HCT116 (cell line): ENCODE measurements at regions not wholly inside any gene's neighbourhood (a gene's known extent, or its start where the extent isn't known, plus 50 kb on each side); places are given as distances from the start of the nearest gene placed in this dataset.

ENCODE experiments used
- ATAC-seq: fragments of 200-7000 bp; cut with Tn5 transposase; 2 replicates; pipeline ENCODE4 v1.9.1; 2020; ENCODE audit warnings: mild to moderate bottlenecking, moderate library complexity
- BruUV-seq: library from RNA; stranded (reverse); fragments of 400-500 nt; replicated peaks from 2 replicates; lab custom pipeline; 2021; lab: Mats Ljungman, UMichigan
- CTCF ChIA-PET: fragments of 300-600 bp; sonication (Branson Sonifier 250); formaldehyde crosslinking; loops from one replicate; lab custom pipeline; 2021; ENCODE audit warnings: antibody characterized with exemption; lab: Charles Lee
- POLR2A ChIA-PET: fragments of 300-600, 350-600 bp; sonication (Branson Sonifier 250); formaldehyde crosslinking; loops from one replicate; lab custom pipeline; 2021; ENCODE audit warnings: antibody characterized with exemption; lab: Charles Lee
- RAD21 ChIA-PET, 2 experiments: fragments of 300-600 bp; sonication (Branson Sonifier 250); formaldehyde crosslinking; loops; one replicate each; lab custom pipeline; 2023; ENCODE audit warnings: low total read pairs in 2 of 2; ENCODE audit not compliant: uncharacterized antibody in 2 of 2, unreplicated experiment in 2 of 2, low non-redundant PET in 1 of 2; lab: Charles Lee
- DNase-seq: peaks from one replicate; pipeline ENCODE4 v3.0.0-alpha.2; 2010; ENCODE audit warnings: low read depth, low spot score
- H2AFZ ChIP-seq: fragments of 200-600 bp; shearing (Covaris generic), sonication (generic); 2 replicates; pipeline ENCODE4 v1.6.1; 2017; ENCODE audit warnings: low read depth, mixed run types, mixed read lengths, antibody characterized with exemption, low read length; ENCODE audit not compliant: poor library complexity, severe bottlenecking
- H3K27ac ChIP-seq: 2 replicates; pipeline ENCODE4 v1.5.1; 2012; ENCODE audit warnings: low read depth, low read length
- H3K27me3 ChIP-seq: fragments of 200-600 bp; sonication (generic); 2 replicates; pipeline ENCODE4 v1.6.1; 2016; ENCODE audit warnings: mixed run types, low read length, mixed read lengths; ENCODE audit not compliant: insufficient read depth
- H3K36me3 ChIP-seq, 2 experiments: fragments of 200-500 bp in 1 of 2; fragments of 200-600 bp in 1 of 2; sonication (Bioruptor generic) in 1 of 2; sonication (generic) in 1 of 2; 2 replicates each; pipeline versions ENCODE4 v1.5.1 to v1.6.1; 2014 to 2016; ENCODE audit warnings: low read length in 2 of 2, inconsistent platforms in 1 of 2, mixed read lengths in 1 of 2, mixed run types in 1 of 2; ENCODE audit not compliant: insufficient read depth in 2 of 2, control insufficient read depth in 1 of 2
- H3K4me1 ChIP-seq, 2 experiments: fragments of 200-600 bp in 1 of 2; sonication (generic) in 1 of 2; 2 replicates each; pipeline versions ENCODE4 v1.5.1 to v1.6.1; 2012 to 2017; ENCODE audit warnings: low read length in 2 of 2, inconsistent platforms in 1 of 2, mild to moderate bottlenecking in 1 of 2, mixed read lengths in 1 of 2, mixed run types in 1 of 2, moderate library complexity in 1 of 2; ENCODE audit not compliant: insufficient read depth in 2 of 2, control insufficient read depth in 1 of 2
- H3K4me2 ChIP-seq: fragments of 200-600 bp; sonication (generic); 2 replicates; pipeline ENCODE4 v1.6.1; 2017; ENCODE audit warnings: mixed run types, low read length, mixed read lengths
- H3K4me3 ChIP-seq, 2 experiments: fragments of 200-600 bp in 1 of 2; sonication (generic) in 1 of 2; replicated peaks in 1 of 2; 2 replicates each; pipeline ENCODE4 v1.5.1; 2011 to 2016; ENCODE audit warnings: low read length in 2 of 2, control low read depth in 1 of 2, low read depth in 1 of 2, mild to moderate bottlenecking in 1 of 2, mixed read lengths in 1 of 2, mixed run types in 1 of 2
- H3K79me2 ChIP-seq: fragments of 200-600 bp; sonication (generic); 2 replicates; pipeline ENCODE4 v1.6.1; 2017; ENCODE audit warnings: mild to moderate bottlenecking, mixed run types, low read length, moderate library complexity, mixed read lengths; ENCODE audit not compliant: insufficient read depth
- H3K9ac ChIP-seq: fragments of 200-600 bp; sonication (generic); 2 replicates; pipeline ENCODE4 v1.6.1; 2016; ENCODE audit warnings: low read length, mixed read lengths
- H3K9me2 ChIP-seq: fragments of 200-600 bp; sonication (generic), shearing (Covaris generic); 2 replicates; pipeline ENCODE4 v1.6.1; 2017; ENCODE audit warnings: mixed run types, mild to moderate bottlenecking, moderate library complexity; ENCODE audit not compliant: insufficient read depth
- H3K9me3 ChIP-seq, 2 experiments: fragments of 200-500 bp in 1 of 2; fragments of 200-600 bp in 1 of 2; sonication (Bioruptor generic) in 1 of 2; sonication (generic) in 1 of 2; 2 replicates each; pipeline ENCODE4 v1.6.1; 2014 to 2017; ENCODE audit warnings: low read length in 2 of 2, mixed read lengths in 2 of 2, inconsistent platforms in 1 of 2, low read depth in 1 of 2, mild to moderate bottlenecking in 1 of 2, mixed run types in 1 of 2, moderate library complexity in 1 of 2; ENCODE audit not compliant: control insufficient read depth in 1 of 2, insufficient read depth in 1 of 2
- H4K20me1 ChIP-seq: fragments of 200-600 bp; sonication (generic), shearing (Covaris generic); 2 replicates; pipeline ENCODE4 v1.6.1; 2017; ENCODE audit warnings: mixed run types, mild to moderate bottlenecking, moderate library complexity; ENCODE audit not compliant: insufficient read depth
- CBX3 ChIP-seq: IDR thresholded peaks from 2 replicates; pipeline ENCODE4 v1.6.1; 2012; ENCODE audit warnings: low read depth
- CEBPB ChIP-seq: IDR thresholded peaks from 2 replicates; pipeline ENCODE4 v1.6.1; 2012; ENCODE audit warnings: low read depth
- EGR1 ChIP-seq: IDR thresholded peaks from 2 replicates; pipeline ENCODE4 v1.6.1; 2012; ENCODE audit warnings: low read depth
- EZH2phosphoT487 ChIP-seq: fragments of 200-600 bp; IDR thresholded peaks from 2 replicates; pipeline ENCODE4 v1.6.1; 2018; ENCODE audit warnings: antibody characterized with exemption, borderline replicate concordance
- FOSL1 ChIP-seq: IDR thresholded peaks from 2 replicates; pipeline ENCODE4 v1.6.1; 2012; ENCODE audit warnings: low read depth
- JUND ChIP-seq: IDR thresholded peaks from 2 replicates; pipeline ENCODE4 v1.6.1; 2012
- POLR2AphosphoS5 ChIP-seq: IDR thresholded peaks from 2 replicates; pipeline ENCODE4 v1.6.1; 2011; ENCODE audit warnings: mild to moderate bottlenecking, low read depth, low read length, moderate library complexity
- SRF ChIP-seq: IDR thresholded peaks from 2 replicates; pipeline ENCODE4 v1.6.1; 2012; ENCODE audit warnings: low read depth
- TCF7L2 ChIP-seq: IDR thresholded peaks from 2 replicates; pipeline ENCODE4 v1.7.0; 2011; ENCODE audit warnings: borderline replicate concordance, inconsistent platforms; ENCODE audit not compliant: insufficient read depth, insufficient read length; ENCODE audit errors: extremely low read depth
- YY1 ChIP-seq: IDR thresholded peaks from 2 replicates; pipeline ENCODE4 v1.6.1; 2011; ENCODE audit warnings: low read length, low read depth, moderate library complexity, mild to moderate bottlenecking; ENCODE audit not compliant: insufficient replicate concordance; ENCODE audit errors: extremely low read depth
- ZNF274 ChIP-seq: fragments of 200-500 bp; sonication (Bioruptor generic); IDR thresholded peaks from 2 replicates; pipeline ENCODE4 v1.6.1; 2014; ENCODE audit warnings: mild to moderate bottlenecking, low read depth, low read length, inconsistent platforms
- intact Hi-C: fragments of 100-400 bp; cut with micrococcal nuclease; formaldehyde crosslinking; loops from 2 replicates; pipeline ENCODE4 v1.10.0; 2022
- TF ChIP-seq, protein P1 (sequence below): IDR thresholded peaks from 2 replicates; pipeline ENCODE4 v1.6.1; 2012; ENCODE audit warnings: low read depth
- TF ChIP-seq, protein P2 (sequence below): IDR thresholded peaks from 2 replicates; pipeline ENCODE4 v1.6.1; 2012
- TF ChIP-seq, protein P3 (sequence below), 3 experiments: fragments of 200-600 bp in 1 of 3; sonication (generic) in 1 of 3; IDR thresholded peaks in 2 of 3; conservative IDR thresholded peaks in 1 of 3; 2 replicates each; pipeline ENCODE4 v1.5.1; 2012 to 2017; ENCODE audit warnings: low read depth in 2 of 3, low read length in 2 of 3, antibody characterized with exemption in 1 of 3, borderline replicate concordance in 1 of 3, control low read depth in 1 of 3, mild to moderate bottlenecking in 1 of 3, mixed read lengths in 1 of 3, mixed run types in 1 of 3, moderate library complexity in 1 of 3; ENCODE audit not compliant: insufficient read depth in 1 of 3

DNA sequence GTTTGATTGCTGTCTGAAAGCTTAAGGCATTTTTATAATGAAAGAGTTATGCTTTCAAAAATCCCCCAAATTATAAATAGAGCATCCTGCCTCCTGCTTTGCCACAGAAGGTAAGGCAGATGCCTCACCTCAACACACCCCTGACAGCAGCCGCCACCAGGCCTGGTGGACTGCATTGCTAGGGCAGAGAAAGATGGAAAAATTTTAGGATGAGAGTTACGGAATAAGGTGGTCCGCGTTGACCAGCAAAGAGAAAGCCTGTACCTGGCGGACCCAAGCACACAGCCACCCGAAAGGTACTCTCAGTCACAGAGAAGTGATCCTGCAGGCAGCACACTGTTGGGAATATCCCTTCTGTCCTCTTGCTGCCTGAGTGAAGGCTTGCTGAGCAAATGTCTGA, 360.4 kb upstream of the SHH start:
- Histone ChIP-seq H3K27me3 (no peaks in the 10 kb centered on the region), H3K79me2 (no peaks in the 10 kb centered on the region), H3K4me2 (no peak overlapping the region), H3K27ac (no peak overlapping the region), H4K20me1 (no peaks in the 10 kb centered on the region), H3K4me3 (no peak overlapping the region), H3K9me2 (no peaks in the 10 kb centered on the region), H3K9ac (no peak overlapping the region), H3K9me3 (no peaks in the 10 kb centered on the region), H3K4me1 (no peaks in the 10 kb centered on the region), H2AFZ (no peak overlapping the region), H3K36me3 (no peaks in the 10 kb centered on the region)
- TF ChIP-seq EZH2phosphoT487 (no peak), CBX3 (no peak), POLR2AphosphoS5 (no peak), ZNF274 (no peak), EGR1 (no peak), SRF (no peak), TCF7L2 (no peak), FOSL1 (no peak), CEBPB (no peak), YY1 (no peak), JUND (no peak)
- TF ChIP-seq, protein P1, sequence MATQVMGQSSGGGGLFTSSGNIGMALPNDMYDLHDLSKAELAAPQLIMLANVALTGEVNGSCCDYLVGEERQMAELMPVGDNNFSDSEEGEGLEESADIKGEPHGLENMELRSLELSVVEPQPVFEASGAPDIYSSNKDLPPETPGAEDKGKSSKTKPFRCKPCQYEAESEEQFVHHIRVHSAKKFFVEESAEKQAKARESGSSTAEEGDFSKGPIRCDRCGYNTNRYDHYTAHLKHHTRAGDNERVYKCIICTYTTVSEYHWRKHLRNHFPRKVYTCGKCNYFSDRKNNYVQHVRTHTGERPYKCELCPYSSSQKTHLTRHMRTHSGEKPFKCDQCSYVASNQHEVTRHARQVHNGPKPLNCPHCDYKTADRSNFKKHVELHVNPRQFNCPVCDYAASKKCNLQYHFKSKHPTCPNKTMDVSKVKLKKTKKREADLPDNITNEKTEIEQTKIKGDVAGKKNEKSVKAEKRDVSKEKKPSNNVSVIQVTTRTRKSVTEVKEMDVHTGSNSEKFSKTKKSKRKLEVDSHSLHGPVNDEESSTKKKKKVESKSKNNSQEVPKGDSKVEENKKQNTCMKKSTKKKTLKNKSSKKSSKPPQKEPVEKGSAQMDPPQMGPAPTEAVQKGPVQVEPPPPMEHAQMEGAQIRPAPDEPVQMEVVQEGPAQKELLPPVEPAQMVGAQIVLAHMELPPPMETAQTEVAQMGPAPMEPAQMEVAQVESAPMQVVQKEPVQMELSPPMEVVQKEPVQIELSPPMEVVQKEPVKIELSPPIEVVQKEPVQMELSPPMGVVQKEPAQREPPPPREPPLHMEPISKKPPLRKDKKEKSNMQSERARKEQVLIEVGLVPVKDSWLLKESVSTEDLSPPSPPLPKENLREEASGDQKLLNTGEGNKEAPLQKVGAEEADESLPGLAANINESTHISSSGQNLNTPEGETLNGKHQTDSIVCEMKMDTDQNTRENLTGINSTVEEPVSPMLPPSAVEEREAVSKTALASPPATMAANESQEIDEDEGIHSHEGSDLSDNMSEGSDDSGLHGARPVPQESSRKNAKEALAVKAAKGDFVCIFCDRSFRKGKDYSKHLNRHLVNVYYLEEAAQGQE: no peak
- TF ChIP-seq, protein P2, sequence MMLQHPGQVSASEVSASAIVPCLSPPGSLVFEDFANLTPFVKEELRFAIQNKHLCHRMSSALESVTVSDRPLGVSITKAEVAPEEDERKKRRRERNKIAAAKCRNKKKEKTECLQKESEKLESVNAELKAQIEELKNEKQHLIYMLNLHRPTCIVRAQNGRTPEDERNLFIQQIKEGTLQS: no peak
- TF ChIP-seq, protein P3, sequence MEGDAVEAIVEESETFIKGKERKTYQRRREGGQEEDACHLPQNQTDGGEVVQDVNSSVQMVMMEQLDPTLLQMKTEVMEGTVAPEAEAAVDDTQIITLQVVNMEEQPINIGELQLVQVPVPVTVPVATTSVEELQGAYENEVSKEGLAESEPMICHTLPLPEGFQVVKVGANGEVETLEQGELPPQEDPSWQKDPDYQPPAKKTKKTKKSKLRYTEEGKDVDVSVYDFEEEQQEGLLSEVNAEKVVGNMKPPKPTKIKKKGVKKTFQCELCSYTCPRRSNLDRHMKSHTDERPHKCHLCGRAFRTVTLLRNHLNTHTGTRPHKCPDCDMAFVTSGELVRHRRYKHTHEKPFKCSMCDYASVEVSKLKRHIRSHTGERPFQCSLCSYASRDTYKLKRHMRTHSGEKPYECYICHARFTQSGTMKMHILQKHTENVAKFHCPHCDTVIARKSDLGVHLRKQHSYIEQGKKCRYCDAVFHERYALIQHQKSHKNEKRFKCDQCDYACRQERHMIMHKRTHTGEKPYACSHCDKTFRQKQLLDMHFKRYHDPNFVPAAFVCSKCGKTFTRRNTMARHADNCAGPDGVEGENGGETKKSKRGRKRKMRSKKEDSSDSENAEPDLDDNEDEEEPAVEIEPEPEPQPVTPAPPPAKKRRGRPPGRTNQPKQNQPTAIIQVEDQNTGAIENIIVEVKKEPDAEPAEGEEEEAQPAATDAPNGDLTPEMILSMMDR (IDR thresholded peaks at IDR 0.05 in 2 of 3, conservative IDR thresholded peaks at IDR 0.05 in 1 of 3; ENCODE audit: borderline replicate concordance in 1 of 3, insufficient read depth in 1 of 3, low read depth in 2 of 3, low read length in 2 of 3): no peak
- intact Hi-C loops: no loop called here
- no TSS peak for BruUV-seq
- DNase-seq: no peak
- POLR2A ChIA-PET: no interaction called here
- RAD21 ChIA-PET: no interaction called here
- ATAC-seq: no peak
- CTCF ChIA-PET: no interaction called here
